Activated CD4-positive, alpha-beta T cell treated with anti-CD3 and anti-CD28 coated beads, Interleukin-10, Interleukin-2, amounts not matched to agents 100 ng/mL and 50 ng/mL, durations not matched to agents 16 hours and 8 hours (primary cell): ENCODE measurements at regions not wholly inside any gene's neighbourhood (a gene's known extent, or its start where the extent isn't known, plus 50 kb on each side); places are given as distances from the start of the nearest gene placed in this dataset.

Experiments
- DNase-seq: peaks from one replicate; pipeline ENCODE4 v3.0.0-alpha.2; 2020

DNA sequence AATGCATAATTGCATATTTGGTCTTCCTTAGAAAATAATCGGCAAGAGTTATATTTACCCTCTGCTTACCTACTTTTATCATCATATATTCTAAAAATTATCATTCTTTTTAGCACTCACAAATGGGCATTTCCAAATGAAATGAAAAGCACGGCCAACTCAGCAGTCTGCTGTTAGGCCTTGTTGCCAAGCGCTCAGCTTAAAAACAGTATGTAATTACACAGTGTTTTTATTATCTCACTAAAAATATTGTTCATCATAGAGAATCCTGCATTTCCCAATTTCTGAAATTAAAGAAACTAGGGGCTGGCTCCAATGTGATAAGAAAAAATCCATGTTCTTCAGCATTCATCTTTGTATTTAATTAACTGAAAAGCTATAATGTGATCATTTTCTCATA is 391.7 kb upstream of the ADARB2 start:
- DNase-seq: no peak

GRCh38 chr10:2124135-2124534 is 386.8 kb upstream of the ADARB2 start:
- no peak for DNase-seq

DNA sequence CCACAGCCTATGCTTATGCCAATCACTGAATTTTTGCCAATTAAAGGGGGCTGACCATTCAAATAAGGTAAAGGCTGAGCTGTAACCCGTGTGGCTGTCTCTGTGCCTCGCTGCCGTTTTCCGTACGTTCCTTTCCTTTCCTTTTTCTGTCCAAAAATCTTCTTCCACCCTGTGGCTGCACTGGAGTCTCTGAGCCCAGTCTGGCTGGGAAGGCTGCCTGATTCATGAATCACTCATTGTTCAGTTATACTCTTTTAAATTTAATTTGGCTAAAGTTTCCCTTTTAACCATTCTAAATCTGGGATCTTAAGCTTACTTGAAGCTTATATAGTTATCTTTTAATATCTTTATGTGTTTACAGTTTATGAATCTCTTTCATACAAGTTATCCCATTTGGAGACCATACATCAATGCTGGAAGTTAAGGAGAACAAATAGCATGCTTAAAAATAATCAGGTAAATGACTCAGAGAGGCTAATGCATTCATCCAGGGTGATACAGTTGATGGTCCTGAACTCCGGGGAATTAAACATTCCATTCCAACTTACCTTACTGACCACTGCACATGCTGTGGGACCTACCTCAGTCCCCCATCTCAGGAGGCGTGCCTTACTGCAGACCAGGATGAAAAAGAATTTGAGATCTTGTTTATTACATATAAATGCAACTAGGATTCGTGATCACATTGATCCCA is 385.3 kb upstream of the ADARB2 start:
- DNase-seq: no peak

DNA sequence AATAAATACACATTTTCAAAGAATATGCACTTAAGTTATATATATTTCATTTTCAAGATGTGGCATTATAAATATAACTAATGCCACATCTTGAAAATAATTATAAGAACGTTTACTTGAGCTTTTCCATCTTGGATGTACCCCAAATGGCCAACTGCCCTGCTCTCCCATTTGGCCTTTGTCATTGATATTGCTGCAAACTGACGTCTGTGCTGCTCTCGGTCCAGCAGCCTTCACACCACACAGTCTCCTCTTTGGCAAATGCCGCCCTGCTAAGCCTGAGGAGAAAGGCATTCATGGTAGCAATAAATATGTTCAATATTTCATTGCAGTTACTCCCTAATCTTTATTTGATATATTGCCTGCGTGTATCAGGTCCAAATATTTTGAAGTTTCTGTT is 384.6 kb upstream of the ADARB2 start:
- DNase-seq: no peak

- no peak for DNase-seq
These were observed 384.0 kb upstream of the ADARB2 start for GRCh38 chr10:2121315-2121714.

- DNase-seq: no peak
These were observed 383.4 kb upstream of the ADARB2 start for GRCh38 chr10:2120746-2121145.

DNA sequence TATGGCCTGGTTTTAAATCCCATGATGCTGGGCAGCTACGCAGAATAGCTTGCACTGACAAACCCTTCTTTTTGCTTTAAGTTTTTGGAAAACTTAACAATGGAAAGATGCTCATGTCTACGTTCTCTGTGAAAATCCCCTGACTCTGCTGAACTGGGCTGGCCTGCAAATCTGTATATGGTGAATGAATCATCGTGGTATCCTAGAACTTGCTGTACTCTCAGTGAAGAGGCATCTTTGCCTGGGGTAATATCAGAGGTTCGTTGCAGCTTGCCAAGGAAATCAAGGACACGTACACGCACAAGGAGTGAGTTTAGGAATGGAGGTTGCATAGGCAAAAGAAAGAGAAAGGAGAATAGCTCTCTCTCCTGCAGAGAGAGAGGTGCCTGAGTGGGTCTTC is 382.0 kb upstream of the ADARB2 start:
- DNase-seq: no peak

DNA sequence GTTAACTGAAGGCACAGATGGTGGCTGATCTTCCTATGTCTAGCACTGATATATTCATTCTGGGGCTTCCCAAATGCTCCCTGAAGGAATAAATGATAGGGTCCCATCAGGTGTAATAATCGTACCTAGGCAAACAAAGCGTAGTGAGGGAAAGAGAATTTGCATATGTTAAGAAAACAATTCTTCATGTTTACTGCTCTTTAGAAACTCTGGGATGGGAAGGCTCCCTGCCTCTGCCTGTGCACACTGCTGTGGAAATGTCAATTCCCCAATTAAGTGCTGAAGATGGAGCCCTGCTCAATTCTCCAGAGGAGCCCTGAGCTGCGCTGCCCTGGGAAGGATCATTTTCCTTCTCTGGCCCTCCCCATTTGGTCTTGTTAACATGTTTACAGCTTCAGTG is 380.9 kb upstream of the ADARB2 start:
- DNase-seq: no peak

- DNase-seq: no peak
These were observed 380.3 kb upstream of the ADARB2 start for GRCh38 chr10:2117641-2118040.

DNA sequence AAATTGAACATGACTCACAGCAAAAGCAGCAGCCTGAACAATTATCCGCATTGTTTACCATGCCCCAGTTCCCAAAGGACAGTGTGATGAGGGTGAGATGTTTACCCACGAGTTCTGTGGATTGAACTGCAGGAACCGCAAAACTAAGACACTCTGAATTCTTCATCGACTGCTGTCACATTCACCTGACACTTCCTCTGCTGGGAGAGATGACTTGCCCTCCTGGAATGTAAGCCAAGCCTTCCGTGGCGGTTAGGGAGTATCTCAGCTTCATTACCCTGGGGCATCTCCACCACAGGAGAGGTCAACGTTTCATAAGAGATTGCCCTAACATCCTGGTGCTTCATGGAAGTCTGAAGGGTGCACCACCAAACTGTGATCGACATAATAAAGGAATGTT is 374.6 kb upstream of the ADARB2 start:
- no peak for DNase-seq

GRCh38 chr10:2108496-2108895 is 371.2 kb upstream of the ADARB2 start:
- DNase-seq: no peak

GRCh38 chr10:2106641-2107040 is 369.3 kb upstream of the ADARB2 start:
- DNase-seq: no peak

- DNase-seq: no peak
These were observed 362.0 kb upstream of the ADARB2 start for GRCh38 chr10:2099321-2099720.

GRCh38 chr10:2097937-2098336 is 360.6 kb upstream of the ADARB2 start:
- no peak for DNase-seq

DNA sequence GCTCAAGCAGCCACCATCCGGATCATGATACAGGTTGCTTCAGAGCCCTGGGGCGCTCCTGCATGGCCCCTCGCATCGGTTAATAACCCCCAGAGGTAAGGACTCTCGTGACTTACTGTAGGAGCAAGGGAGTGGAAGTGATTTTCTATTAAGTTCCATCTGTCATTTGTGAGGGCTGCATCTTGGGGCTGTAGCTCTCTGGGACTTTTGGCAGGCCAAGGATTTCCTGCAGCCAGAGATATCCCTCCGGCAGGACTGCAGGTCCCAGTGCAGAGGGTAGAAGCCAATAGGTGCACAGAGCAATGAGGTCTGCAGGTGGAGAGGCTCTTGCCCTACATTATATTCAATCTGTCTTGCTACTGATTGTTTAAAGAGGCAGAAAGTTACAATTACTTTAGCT is 356.8 kb upstream of the ADARB2 start:
- no peak for DNase-seq

- no peak for DNase-seq
These were observed 346.3 kb upstream of the ADARB2 start for GRCh38 chr10:2083591-2083990.

DNA sequence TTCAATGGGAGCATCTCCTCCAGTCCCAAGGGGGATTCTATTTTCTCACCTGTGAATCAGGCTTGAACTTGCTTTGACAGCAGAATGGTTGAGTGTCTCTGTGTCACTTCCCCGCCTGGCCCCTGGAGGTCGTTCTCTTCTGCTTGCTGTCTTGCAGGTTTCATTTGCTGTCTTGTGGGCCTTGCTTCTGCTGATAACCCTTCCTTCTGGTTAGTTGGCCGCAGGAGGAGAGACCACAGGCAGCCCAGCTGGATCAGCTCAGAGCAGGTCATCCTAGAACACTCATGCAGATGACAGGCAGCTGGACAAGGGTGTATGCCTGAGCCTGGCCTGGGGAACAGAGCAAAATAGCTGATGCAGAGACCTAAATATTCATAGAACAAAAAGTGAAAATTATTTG is 344.2 kb upstream of the ADARB2 start:
- no peak for DNase-seq

DNA sequence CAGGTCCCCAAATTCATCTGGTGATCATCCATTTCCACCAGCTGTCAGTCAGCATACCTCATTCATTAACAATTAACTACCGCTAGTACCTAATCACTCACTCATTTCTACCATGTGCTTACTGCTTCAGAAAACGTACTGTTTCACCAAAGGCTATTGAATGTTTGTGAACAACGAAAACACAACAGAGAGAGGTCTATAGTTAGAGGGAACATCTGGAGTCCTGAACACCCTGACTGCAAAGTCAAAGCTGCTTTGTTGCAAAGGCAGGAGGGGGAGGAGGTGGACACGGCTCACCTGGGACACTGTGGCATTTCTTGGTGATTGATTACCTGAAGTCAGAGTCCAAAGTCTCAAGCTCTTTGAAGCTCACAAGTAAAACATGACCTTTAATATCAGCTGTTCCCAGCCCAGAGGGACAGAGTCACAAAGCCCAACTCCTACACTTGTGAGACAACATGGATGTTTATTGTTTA is 342.3 kb upstream of the ADARB2 start:
- no peak for DNase-seq

GRCh38 chr10:2077231-2077630 is 339.9 kb upstream of the ADARB2 start:
- no peak for DNase-seq

- no peak for DNase-seq
These were observed 339.2 kb upstream of the ADARB2 start for GRCh38 chr10:2076528-2076927.

- no peak for DNase-seq
These were observed 329.7 kb upstream of the ADARB2 start for GRCh38 chr10:2067015-2067414.

- no peak for DNase-seq
These were observed 317.4 kb upstream of the ADARB2 start for GRCh38 chr10:2054728-2055127.

- DNase-seq: no peak
These were observed 316.5 kb upstream of the ADARB2 start for GRCh38 chr10:2053805-2054204.

GRCh38 chr10:2051108-2051507 is 313.8 kb upstream of the ADARB2 start:
- no peak for DNase-seq

DNA sequence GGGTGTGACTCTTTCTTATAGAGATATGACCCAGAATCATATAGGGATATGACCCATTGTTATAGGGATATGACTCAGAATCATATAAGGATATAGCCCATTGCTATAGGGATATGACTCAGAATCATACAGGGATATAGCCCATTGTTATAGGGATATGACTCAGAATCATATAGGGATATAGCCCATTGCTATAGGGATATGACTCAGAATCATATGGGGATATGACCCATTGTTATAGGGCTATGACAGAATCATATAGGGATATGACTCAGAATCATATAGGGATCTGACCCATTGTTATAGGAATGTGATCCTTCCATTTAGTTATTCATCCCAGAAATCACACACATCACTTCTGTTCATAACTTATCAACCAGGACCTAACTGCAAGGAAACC is 312.2 kb upstream of the ADARB2 start:
- no peak for DNase-seq
